ENCODE measurements at regions not wholly inside any gene's neighbourhood (a gene's known extent, or its start where the extent isn't known, plus 50 kb on each side); places are given as distances from the start of the nearest gene placed in this dataset.

- Histone ChIP-seq H3K79me1 (ENCODE audit: insufficient read depth, low read depth, low read length, poor library complexity, severe bottlenecking) (no peaks in the 10 kb centered on the region), H2BK12ac (ENCODE audit: insufficient read length, low read depth, low read length) (no peak overlapping the region), H3K18ac (ENCODE audit: insufficient read length, low read depth, low read length) (no peak overlapping the region), H4K5ac (ENCODE audit: insufficient read length, low read depth, low read length) (no peak overlapping the region), H3K79me2 (ENCODE audit: insufficient read depth, low read length) (no peaks in the 10 kb centered on the region), H2AFZ (ENCODE audit: low read length) (no peak overlapping the region), H3K4me2 (ENCODE audit: insufficient read depth, insufficient read length, low read length) (no peak overlapping the region), H4K20me1 (ENCODE audit: control insufficient read depth, insufficient read depth, insufficient read length) (no peaks in the 10 kb centered on the region), H3K23ac (ENCODE audit: insufficient read length, low read depth, low read length) (no peak overlapping the region), H3K56ac (ENCODE audit: insufficient read length, low read depth, low read length) (no peak overlapping the region), H3K9me3 (ENCODE audit: control insufficient read depth, low read depth, low read length) (no peaks in the 10 kb centered on the region), H3K14ac (ENCODE audit: insufficient read depth, low read length) (no peak overlapping the region), H4K8ac (replicated peaks; ENCODE audit: insufficient read length, low read depth, low read length) (no peak overlapping the region), H3K23me2 (ENCODE audit: insufficient read length, low read depth, low read length, poor library complexity, severe bottlenecking) (no peaks in the 10 kb centered on the region), H3K4me1 (ENCODE audit: insufficient read depth, low read length) (no peaks in the 10 kb centered on the region), H2AK5ac (ENCODE audit: insufficient read length, low read length) (no peak overlapping the region), H2BK120ac (ENCODE audit: low read depth, low read length, poor library complexity, severe bottlenecking) (no peak overlapping the region), H3K9ac (ENCODE audit: extremely low read depth, insufficient read length, low read length) (no peak overlapping the region), H2BK5ac (ENCODE audit: insufficient read length, low read length) (no peak overlapping the region), H3T11ph (ENCODE audit: low read length) (no peak overlapping the region), H3K27me3 (ENCODE audit: insufficient read depth, low read length) (no peaks in the 10 kb centered on the region), H4K91ac (ENCODE audit: insufficient read length, low read depth, low read length) (no peak overlapping the region), H3K4ac (ENCODE audit: low read depth, low read length) (no peak overlapping the region), H2BK15ac (ENCODE audit: low read depth, low read length) (no peak overlapping the region), H3K27ac (ENCODE audit: insufficient read length, low read depth, low read length) (no peak overlapping the region), H2BK20ac (ENCODE audit: low read depth, low read length, poor library complexity, severe bottlenecking) (no peak overlapping the region)
- no peak for TF ChIP-seq CTCF (conservative IDR thresholded peaks at IDR 0.05)
- H3K27me3 Mint-ChIP-seq (ENCODE audit: low read depth) = no peaks in the 10 kb centered on the region
- DNase-seq = no peak
- no peaks in the 10 kb centered on the region for H3K9me3 Mint-ChIP-seq
- WGBS (ENCODE audit: extremely low coverage, insufficient read length, low lambda C conversion rate) = no CpG with 5 or more reads among the region's 3 CpGs
- peaks cover 9% of the 10 kb centered on the region in 2 experiments for H3K4me1 Mint-ChIP-seq
- H3K4me3 Mint-ChIP-seq = no peak overlapping the region
- no peaks in the 10 kb centered on the region for H3K36me3 Mint-ChIP-seq (ENCODE audit: insufficient read depth in 1 of 3, low read depth in 3 of 3)
- H3K27ac Mint-ChIP-seq = no peak overlapping the region
Observed at GRCh38 chr12:77384941-77385340, 319.6 kb upstream of the E2F7 start.
